ENCODE measurements at regions not wholly inside any gene's neighbourhood (a gene's known extent, or its start where the extent isn't known, plus 50 kb on each side); places are given as distances from the start of the nearest gene placed in this dataset.

- no peak for FAIRE-seq
- TF ChIP-seq POLR2A (IDR thresholded peaks at IDR 0.05; ENCODE audit: low read depth, low read length) (no peak), POLR2AphosphoS5 (IDR thresholded peaks at IDR 0.05; ENCODE audit: low read depth, low read length) (no peak), TAF1 (IDR thresholded peaks at IDR 0.05; ENCODE audit: borderline replicate concordance, low read depth, low read length) (no peak)
- DNase-seq (ENCODE audit: insufficient read length) = no peak
Observed at GRCh38 chr7:25349283-25350017, 121.2 kb upstream of the NPVF start.

DNA sequence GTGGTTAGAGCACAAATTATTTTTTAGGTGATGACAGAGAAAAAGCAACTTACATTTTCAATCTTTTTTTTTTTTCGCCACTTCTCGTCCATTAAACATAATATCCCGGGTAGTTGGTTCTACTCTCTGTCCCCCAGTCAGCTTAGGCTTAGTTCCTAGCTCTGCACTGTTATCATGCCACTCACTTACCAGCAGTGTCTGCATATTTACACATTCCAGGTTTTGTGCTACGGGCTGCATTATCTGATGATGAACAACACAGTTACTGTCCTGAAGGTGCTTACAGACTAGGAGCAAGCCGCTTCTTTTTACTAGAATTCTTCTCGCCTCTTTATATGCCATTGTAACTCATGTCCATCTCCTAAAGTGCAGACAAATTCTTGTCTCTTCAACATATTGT, 121.8 kb upstream of the NPVF start:
- DNase-seq (ENCODE audit: insufficient read length) (no peak), FAIRE-seq (no peak)
- TF ChIP-seq POLR2AphosphoS5 (IDR thresholded peaks at IDR 0.05; ENCODE audit: low read depth, low read length) = no peak
- TF ChIP-seq POLR2A (IDR thresholded peaks at IDR 0.05; ENCODE audit: low read depth, low read length) = no peak
- no peak for TF ChIP-seq TAF1 (IDR thresholded peaks at IDR 0.05; ENCODE audit: borderline replicate concordance, low read depth, low read length)

DNA sequence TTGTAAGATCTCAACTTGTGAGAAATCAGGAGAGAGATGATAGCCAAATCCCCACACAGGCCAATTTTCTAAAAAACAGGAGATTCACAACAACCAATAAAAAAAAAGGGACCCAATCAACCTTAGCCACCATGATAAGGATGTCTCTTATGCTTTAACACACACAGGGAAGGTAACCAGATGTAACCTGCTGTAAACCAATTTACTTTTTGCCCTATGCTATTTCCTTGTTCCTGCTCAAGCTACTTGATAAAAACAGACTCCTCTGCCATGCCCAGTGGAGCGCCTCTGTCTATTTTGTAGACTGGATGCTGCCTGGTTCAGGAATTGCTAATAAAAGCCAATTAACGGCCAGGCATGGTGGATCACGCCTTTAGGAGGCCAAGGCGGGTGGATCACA, 123.5 kb upstream of the NPVF start:
- DNase-seq (ENCODE audit: insufficient read length) (no peak), FAIRE-seq (no peak)
- TF ChIP-seq TAF1 (IDR thresholded peaks at IDR 0.05; ENCODE audit: borderline replicate concordance, low read depth, low read length) (no peak), POLR2A (IDR thresholded peaks at IDR 0.05; ENCODE audit: low read depth, low read length) (no peak)

DNA sequence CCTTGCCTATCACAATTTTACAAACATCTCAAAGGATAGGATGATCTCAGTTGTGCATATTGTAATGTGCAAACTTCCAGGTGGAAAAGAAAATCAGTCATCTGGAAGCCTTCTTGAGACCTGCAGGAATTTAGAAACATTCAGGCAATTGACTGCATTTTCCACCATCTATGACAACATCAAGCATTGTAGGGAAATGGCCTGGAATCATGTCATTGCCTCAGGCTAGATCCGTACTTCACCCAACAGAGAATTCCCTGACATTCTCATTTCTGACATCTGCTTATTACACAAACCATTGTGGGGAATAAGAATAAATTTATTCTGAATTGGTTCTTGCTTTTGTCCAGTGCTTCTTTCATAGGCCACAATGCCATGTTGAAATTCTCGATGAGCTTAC, 124.9 kb upstream of the NPVF start:
- DNase-seq (ENCODE audit: insufficient read length) = no peak
- TF ChIP-seq POLR2AphosphoS5 (IDR thresholded peaks at IDR 0.05; ENCODE audit: low read depth, low read length) (no peak), TAF1 (IDR thresholded peaks at IDR 0.05; ENCODE audit: borderline replicate concordance, low read depth, low read length) (no peak), POLR2A (IDR thresholded peaks at IDR 0.05; ENCODE audit: low read depth, low read length) (no peak)
- no peak for FAIRE-seq

- FAIRE-seq = no peak
- no peak for TF ChIP-seq TAF1 (IDR thresholded peaks at IDR 0.05; ENCODE audit: borderline replicate concordance, low read depth, low read length)
- no peak for TF ChIP-seq POLR2AphosphoS5 (IDR thresholded peaks at IDR 0.05; ENCODE audit: low read depth, low read length)
- TF ChIP-seq POLR2A (IDR thresholded peaks at IDR 0.05; ENCODE audit: low read depth, low read length) = no peak
- DNase-seq (ENCODE audit: insufficient read length) = no peak
Observed at GRCh38 chr7:25353732-25354131, 125.4 kb upstream of the NPVF start.

- DNase-seq (ENCODE audit: insufficient read length) (no peak), FAIRE-seq (no peak)
- TF ChIP-seq POLR2AphosphoS5 (IDR thresholded peaks at IDR 0.05; ENCODE audit: low read depth, low read length) (no peak), POLR2A (IDR thresholded peaks at IDR 0.05; ENCODE audit: low read depth, low read length) (no peak), TAF1 (IDR thresholded peaks at IDR 0.05; ENCODE audit: borderline replicate concordance, low read depth, low read length) (no peak)
Observed at GRCh38 chr7:25356534-25357151, 128.4 kb upstream of the NPVF start.

- no peak for FAIRE-seq
- TF ChIP-seq TAF1 (IDR thresholded peaks at IDR 0.05; ENCODE audit: borderline replicate concordance, low read depth, low read length) (no peak), POLR2AphosphoS5 (IDR thresholded peaks at IDR 0.05; ENCODE audit: low read depth, low read length) (no peak), POLR2A (IDR thresholded peaks at IDR 0.05; ENCODE audit: low read depth, low read length) (no peak)
- no peak for DNase-seq (ENCODE audit: insufficient read length)
Observed at GRCh38 chr7:25358926-25359325, 130.6 kb upstream of the NPVF start.

- DNase-seq (ENCODE audit: insufficient read length) (no peak), FAIRE-seq (no peak)
- TF ChIP-seq POLR2AphosphoS5 (IDR thresholded peaks at IDR 0.05; ENCODE audit: low read depth, low read length) = no peak
- no peak for TF ChIP-seq POLR2A (IDR thresholded peaks at IDR 0.05; ENCODE audit: low read depth, low read length)
Observed at GRCh38 chr7:25359471-25360059, 131.3 kb upstream of the NPVF start.

DNA sequence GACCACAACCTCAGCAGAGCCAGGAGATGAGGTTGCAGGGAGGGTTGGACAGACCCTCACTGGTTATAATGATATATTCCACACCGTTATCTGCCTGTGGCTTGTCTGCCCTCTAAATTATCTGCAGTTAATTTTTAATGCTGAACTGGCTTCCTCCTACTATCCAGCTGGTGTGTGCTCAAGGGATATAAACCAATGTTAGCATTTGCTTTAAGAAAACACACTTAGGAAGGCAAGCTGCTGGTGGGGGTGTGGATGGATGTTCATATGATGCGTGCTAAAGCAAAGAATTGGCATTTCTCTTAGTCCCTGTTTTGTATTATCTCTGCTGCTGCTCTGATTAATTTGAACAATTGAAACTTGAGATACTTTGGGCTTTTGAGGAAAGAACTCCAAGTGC, 132.2 kb upstream of the NPVF start:
- no peak for TF ChIP-seq TAF1 (IDR thresholded peaks at IDR 0.05; ENCODE audit: borderline replicate concordance, low read depth, low read length)
- no peak for TF ChIP-seq POLR2AphosphoS5 (IDR thresholded peaks at IDR 0.05; ENCODE audit: low read depth, low read length)
- no peak for TF ChIP-seq POLR2A (IDR thresholded peaks at IDR 0.05; ENCODE audit: low read depth, low read length)
- DNase-seq (ENCODE audit: insufficient read length) = no peak
- FAIRE-seq = no peak

GRCh38 chr7:25361387-25361786, 133.1 kb upstream of the NPVF start:
- TF ChIP-seq POLR2A (IDR thresholded peaks at IDR 0.05; ENCODE audit: low read depth, low read length) (no peak), POLR2AphosphoS5 (IDR thresholded peaks at IDR 0.05; ENCODE audit: low read depth, low read length) (no peak), TAF1 (IDR thresholded peaks at IDR 0.05; ENCODE audit: borderline replicate concordance, low read depth, low read length) (no peak)
- FAIRE-seq (no peak), DNase-seq (ENCODE audit: insufficient read length) (no peak)

GRCh38 chr7:25361863-25362262, 133.6 kb upstream of the NPVF start:
- TF ChIP-seq TAF1 (IDR thresholded peaks at IDR 0.05; ENCODE audit: borderline replicate concordance, low read depth, low read length) (no peak), POLR2A (IDR thresholded peaks at IDR 0.05; ENCODE audit: low read depth, low read length) (no peak), POLR2AphosphoS5 (IDR thresholded peaks at IDR 0.05; ENCODE audit: low read depth, low read length) (no peak)
- DNase-seq (ENCODE audit: insufficient read length) = no peak
- FAIRE-seq = no peak

GRCh38 chr7:25368599-25369201, 140.4 kb upstream of the NPVF start:
- DNase-seq (ENCODE audit: insufficient read length) (no peak), FAIRE-seq (no peak)
- TF ChIP-seq TAF1 (IDR thresholded peaks at IDR 0.05; ENCODE audit: borderline replicate concordance, low read depth, low read length) = no peak
- no peak for TF ChIP-seq POLR2A (IDR thresholded peaks at IDR 0.05; ENCODE audit: low read depth, low read length)
- no peak for TF ChIP-seq POLR2AphosphoS5 (IDR thresholded peaks at IDR 0.05; ENCODE audit: low read depth, low read length)
